ENCODE measurements at regions not wholly inside any gene's neighbourhood (a gene's known extent, or its start where the extent isn't known, plus 50 kb on each side); places are given as distances from the start of the nearest gene placed in this dataset.

GRCh38 chrX:113202601-113203000 is 362.0 kb upstream of the AMOT start:
- no peak for TF ChIP-seq POLR2A (IDR thresholded peaks at IDR 0.05)
- TF ChIP-seq CTCF (IDR thresholded peaks at IDR 0.05) = no peak
- no peak for TF ChIP-seq EP300 (IDR thresholded peaks at IDR 0.05)

Measured in tibial nerve (tissue), 4 donors.